HG03354 (cell line): ENCODE measurements at regions not wholly inside any gene's neighbourhood (a gene's known extent, or its start where the extent isn't known, plus 50 kb on each side); places are given as distances from the start of the nearest gene placed in this dataset.
"Not testable (repeated sequence)": the region's sequence is repeated elsewhere in the genome, so short reads cannot be mapped to it uniquely, and the experiment has no call there.

Experiments used
- ATAC-seq: cut with Tn5 transposase; IDR thresholded peaks from one replicate; pipeline ENCODE4 v1.9.1; 2021; ENCODE audit warnings: mild to moderate bottlenecking; ENCODE audit not compliant: unreplicated experiment, poor library complexity, severe bottlenecking

GRCh38 chr7:81120803-81121202 lies 202.0 kb upstream of the SEMA3C start:
- no peak for ATAC-seq

GRCh38 chr7:81120111-81120510 lies 201.3 kb upstream of the SEMA3C start:
- no peak for ATAC-seq

GRCh38 chr7:81114633-81115032 lies 195.8 kb upstream of the SEMA3C start:
- ATAC-seq, result no peak

- no peak for ATAC-seq
Observed at GRCh38 chr7:81112731-81113130, 193.9 kb upstream of the SEMA3C start.

GRCh38 chr7:81111781-81112540 lies 193.1 kb upstream of the SEMA3C start:
- no peak for ATAC-seq

- ATAC-seq, result no peak
Observed at GRCh38 chr7:81111358-81111757, 192.5 kb upstream of the SEMA3C start.

GRCh38 chr7:81110673-81111072 lies 191.8 kb upstream of the SEMA3C start:
- no peak for ATAC-seq

GRCh38 chr7:81098213-81098612 lies 179.4 kb upstream of the SEMA3C start:
- no peak for ATAC-seq

- ATAC-seq, result no peak
Observed at GRCh38 chr7:81094952-81095351, 176.1 kb upstream of the SEMA3C start.

GRCh38 chr7:81081616-81082015 lies 162.8 kb upstream of the SEMA3C start:
- no peak for ATAC-seq

- ATAC-seq, result no peak
Observed at GRCh38 chr7:81080553-81080952, 161.7 kb upstream of the SEMA3C start.

- no peak for ATAC-seq
Observed at GRCh38 chr7:81079746-81080145, 160.9 kb upstream of the SEMA3C start.

- no peak for ATAC-seq
Observed at GRCh38 chr7:81075150-81075549, 156.3 kb upstream of the SEMA3C start.

GRCh38 chr7:81074406-81074805 lies 155.6 kb upstream of the SEMA3C start:
- no peak for ATAC-seq

- no peak for ATAC-seq
Observed at GRCh38 chr7:81073931-81074251, 155.0 kb upstream of the SEMA3C start.

- ATAC-seq, result no peak
Observed at GRCh38 chr7:81070956-81071355, 152.1 kb upstream of the SEMA3C start.

- no peak for ATAC-seq
Observed at GRCh38 chr7:81066797-81067196, 147.9 kb upstream of the SEMA3C start.

- ATAC-seq, result no peak
Observed at GRCh38 chr7:81064426-81064825, 145.6 kb upstream of the SEMA3C start.

GRCh38 chr7:81062755-81063154 lies 143.9 kb upstream of the SEMA3C start:
- ATAC-seq, result no peak

- ATAC-seq, result not testable (repeated sequence)
Observed at GRCh38 chr7:81057469-81057868, 138.6 kb upstream of the SEMA3C start.

GRCh38 chr7:81053623-81054022 lies 134.8 kb upstream of the SEMA3C start:
- ATAC-seq, result no peak

GRCh38 chr7:81051811-81052413 lies 133.1 kb upstream of the SEMA3C start:
- no peak for ATAC-seq
